Lung (tissue), 11 donors: ENCODE measurements at regions not wholly inside any gene's neighbourhood (a gene's known extent, or its start where the extent isn't known, plus 50 kb on each side); places are given as distances from the start of the nearest gene placed in this dataset.

Source experiments
- ATAC-seq: fragments of 200-7000 bp; cut with Tn5 transposase; one replicate; pipeline ENCODE4 v1.9.1; 2020; ENCODE audit warnings: moderate number of reproducible peaks; ENCODE audit not compliant: insufficient read depth, low FRiP score
- DNase-seq, 3 donors: peaks; one replicate each; pipeline ENCODE4 v3.0.0-alpha.2; 2013 to 2017
- H3K27ac ChIP-seq, 2 donors: one replicate each; pipeline ENCODE4 v1.5.1; 2013; ENCODE audit warnings: mild to moderate bottlenecking in 2 of 2, moderate library complexity in 2 of 2, control low read depth in 1 of 2, inconsistent platforms in 1 of 2, low read depth in 1 of 2, low read length in 1 of 2
- H3K27me3 ChIP-seq, 3 donors: one replicate each; pipeline ENCODE4 v1.5.1; 2013; ENCODE audit warnings: low read length in 2 of 3; ENCODE audit not compliant: control insufficient read depth in 3 of 3, insufficient read depth in 3 of 3
- H3K36me3 ChIP-seq, 4 donors: one replicate each; pipeline ENCODE4 v1.5.1; 2013; ENCODE audit warnings: low read length in 4 of 4, mild to moderate bottlenecking in 1 of 4, moderate library complexity in 1 of 4; ENCODE audit not compliant: control insufficient read depth in 4 of 4, insufficient read depth in 4 of 4
- H3K4me1 ChIP-seq, 5 donors: one replicate each; pipeline ENCODE4 v1.5.1; 2013; ENCODE audit warnings: low read length in 5 of 5, mild to moderate bottlenecking in 2 of 5, moderate library complexity in 1 of 5; ENCODE audit not compliant: control insufficient read depth in 5 of 5, insufficient read depth in 5 of 5
- H3K4me3 ChIP-seq: one replicate; pipeline ENCODE4 v1.5.1; 2013; ENCODE audit warnings: mild to moderate bottlenecking, control low read depth, moderate library complexity
- H3K9ac ChIP-seq, 2 donors: one replicate each; pipeline ENCODE4 v1.5.1; 2013; ENCODE audit warnings: low read length in 2 of 2, control low read depth in 1 of 2; ENCODE audit not compliant: insufficient read depth in 1 of 2
- H3K9me3 ChIP-seq, 4 donors: one replicate each; pipeline ENCODE4 v1.5.1; 2013; ENCODE audit warnings: low read length in 3 of 4, mild to moderate bottlenecking in 1 of 4, moderate library complexity in 1 of 4; ENCODE audit not compliant: control insufficient read depth in 4 of 4, insufficient read depth in 3 of 4
- CTCF ChIP-seq: IDR thresholded peaks from 2 replicates; pipeline ENCODE4 v1.5.1; 2012; ENCODE audit warnings: mild to moderate bottlenecking; ENCODE audit errors: control extremely low read depth, extremely low read depth
- WGBS, 2 donors: extraction: QIAGEN DNeasy Blood & Tissue Kit; methylation state at CpG; one replicate each; pipeline ENCODE4 v1.1.7; 2013; 5-methylcytosine and 5-hydroxymethylcytosine counted together
- donor health status: control.
- donor health status: control.
- donor health status: Bipolar disorder and iron deficiency.
- donor health status: healthy.
- donor health status: DM: yes; HTN: yes; CAD: no.

DNA sequence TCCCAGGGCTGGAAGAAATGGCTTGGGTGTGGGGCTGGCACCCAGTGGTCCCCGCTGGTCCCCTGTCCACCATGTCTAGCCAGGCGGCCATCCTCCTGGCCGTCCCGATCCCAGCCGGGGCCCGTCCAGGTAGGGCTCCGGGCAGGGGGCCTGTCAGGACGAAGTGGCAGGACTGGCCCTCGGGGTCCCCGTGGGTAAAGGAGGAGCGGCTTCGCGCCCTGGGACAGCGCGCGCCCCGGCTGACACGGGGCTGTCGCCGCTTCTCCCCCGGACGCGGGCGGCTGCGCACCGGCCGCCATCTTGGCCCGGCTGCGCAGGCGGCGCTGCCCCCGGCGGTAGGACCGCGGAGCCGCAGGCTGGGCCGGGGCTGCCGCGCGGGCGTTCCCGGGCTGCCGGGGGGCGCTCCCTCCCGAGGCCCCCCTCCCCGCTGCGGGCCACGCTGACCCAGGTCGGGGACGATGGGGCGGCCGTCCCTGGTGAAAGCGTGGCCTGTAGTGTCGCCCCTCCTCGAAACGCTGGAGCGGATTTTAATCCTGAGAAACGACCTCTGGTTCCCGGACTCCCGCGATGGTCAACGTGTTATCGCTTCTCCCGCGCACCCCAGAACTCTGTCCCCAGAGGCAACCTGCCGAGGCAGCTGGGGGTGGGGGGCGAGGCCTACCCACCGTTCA, 60.4 kb upstream of the BCOR start:
- H3K27ac ChIP-seq: peak overlapping the region; percentile 75 to 79
- ATAC-seq (peak; percentile 41), DNase-seq (peak in 2 of 3 donors; percentile 54 to 69)
- 1 to 8% methylated on average over 15 to 68 of the region's 68 CpGs for WGBS, 2 donors
- no peak for TF ChIP-seq CTCF
- peak overlapping the region in 1 of 2 donors; percentile 4 for H3K9ac ChIP-seq
- peaks cover 1 to 26% (median 12%) of the 10 kb centered on the region in 3 donors for H3K27me3 ChIP-seq
- H3K4me3 ChIP-seq: peak overlapping the region; percentile 35
- no peaks in the 10 kb centered on the region for H3K36me3 ChIP-seq
- peaks cover 0 to 4% (median 0%) of the 10 kb centered on the region in 5 donors for H3K4me1 ChIP-seq
- peaks cover 0 to 2% (median 0%) of the 10 kb centered on the region in 4 donors for H3K9me3 ChIP-seq

- Histone ChIP-seq H3K36me3 (no peaks in the 10 kb centered on the region), H3K4me1 (peaks cover 0 to 11% (median 0%) of the 10 kb centered on the region in 5 donors), H3K4me3 (peak overlapping the region; percentile 35), H3K27me3 (peaks cover 4 to 26% (median 13%) of the 10 kb centered on the region in 3 donors), H3K27ac (peak overlapping the region; percentile 75 to 79), H3K9me3 (peaks cover 0 to 2% (median 0%) of the 10 kb centered on the region in 4 donors), H3K9ac (no peak overlapping the region)
- no peak for TF ChIP-seq CTCF
- ATAC-seq (no peak), DNase-seq (no peak)
- WGBS, 2 donors: 46 to 69% methylated on average over 15 of the region's 15 CpGs
These were observed 59.7 kb upstream of the BCOR start for GRCh38 chrX:40157228-40158035.

DNA sequence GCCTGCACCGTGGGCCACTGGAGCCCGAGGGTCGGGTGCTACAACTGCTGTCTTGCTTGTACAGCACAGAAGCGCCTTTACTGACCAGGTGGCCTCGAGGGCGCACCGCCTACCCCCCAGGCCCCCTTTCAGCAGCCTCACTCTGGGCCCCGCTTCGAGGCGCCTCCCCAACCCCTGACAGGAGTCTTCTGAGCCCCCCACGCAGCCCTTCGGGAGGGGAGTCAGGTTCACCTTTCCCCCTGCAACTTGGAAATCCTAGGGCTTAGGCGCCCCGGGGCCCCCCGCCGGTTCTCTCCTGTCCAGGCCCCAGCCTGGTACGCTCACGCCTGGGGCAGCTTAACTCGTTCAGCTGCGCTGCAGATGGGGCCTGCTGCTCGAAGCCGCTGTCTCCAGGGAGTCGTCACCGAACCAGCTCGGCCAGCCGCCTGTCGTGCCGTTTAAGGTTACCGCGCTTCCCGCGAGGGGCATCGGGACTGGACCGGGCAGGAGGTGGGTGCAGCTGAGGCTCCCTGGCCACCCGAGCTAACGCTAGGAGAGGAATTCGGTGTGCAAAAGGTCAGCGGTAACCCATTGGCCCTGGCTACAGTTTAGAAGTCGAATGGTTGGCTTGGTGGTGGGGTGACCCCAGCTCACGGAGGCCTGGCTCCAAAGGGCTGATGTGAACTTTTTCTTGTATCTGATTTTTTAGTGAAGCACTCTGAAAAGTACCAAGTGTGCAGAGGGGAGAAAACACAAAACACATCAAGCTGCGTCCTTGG, 58.9 kb upstream of the BCOR start:
- Histone ChIP-seq H3K4me3 (no peak overlapping the region), H3K36me3 (no peaks in the 10 kb centered on the region), H3K9me3 (peaks cover 0 to 2% (median 0%) of the 10 kb centered on the region in 4 donors), H3K27ac (no peak overlapping the region), H3K9ac (no peak overlapping the region), H3K4me1 (peaks cover 0 to 18% (median 0%) of the 10 kb centered on the region in 5 donors), H3K27me3 (peaks cover 4 to 23% (median 13%) of the 10 kb centered on the region in 3 donors)
- WGBS, 2 donors: 57 to 94% methylated on average over 33 to 41 of the region's 41 CpGs
- TF ChIP-seq CTCF: no peak
- no peak for ATAC-seq
- DNase-seq: no peak
